Small intestine (tissue), 7 donors: ENCODE measurements at regions not wholly inside any gene's neighbourhood (a gene's known extent, or its start where the extent isn't known, plus 50 kb on each side); places are given as distances from the start of the nearest gene placed in this dataset.

Experiments used
- DNase-seq, 2 donors: peaks; one replicate each; pipeline versions ENCODE4 v3.0.0 to v3.0.0-alpha.2; 2013
- FAIRE-seq: peaks from 2 replicates; lab custom pipeline; 2012; peaks lifted over from hg19 to GRCh38; lab: Jason Lieb, UNC
- H3K27ac ChIP-seq, 3 donors: one replicate each; pipeline ENCODE4 v1.5.1; 2013; ENCODE audit warnings: low read length in 2 of 3, mild to moderate bottlenecking in 2 of 3, control low read depth in 1 of 3, inconsistent platforms in 1 of 3, low read depth in 1 of 3, moderate library complexity in 1 of 3
- H3K27me3 ChIP-seq, 3 donors: one replicate each; pipeline ENCODE4 v1.6.1; 2013; ENCODE audit warnings: low read length in 3 of 3, inconsistent platforms in 1 of 3; ENCODE audit not compliant: control insufficient read depth in 3 of 3, insufficient read depth in 3 of 3
- H3K36me3 ChIP-seq, 3 donors: one replicate each; pipeline ENCODE4 v1.6.1; 2013; ENCODE audit warnings: low read length in 3 of 3, inconsistent platforms in 1 of 3, low read depth in 1 of 3, mild to moderate bottlenecking in 1 of 3, moderate library complexity in 1 of 3; ENCODE audit not compliant: control insufficient read depth in 3 of 3, insufficient read depth in 2 of 3
- H3K4me1 ChIP-seq, 3 donors: one replicate each; pipeline ENCODE4 v1.6.1; 2013; ENCODE audit warnings: low read length in 2 of 3, inconsistent platforms in 1 of 3, low read depth in 1 of 3, mild to moderate bottlenecking in 1 of 3, moderate library complexity in 1 of 3; ENCODE audit not compliant: control insufficient read depth in 3 of 3, insufficient read depth in 2 of 3
- H3K4me3 ChIP-seq, 3 donors: one replicate each; pipeline ENCODE4 v1.5.1; 2013; ENCODE audit warnings: low read length in 3 of 3, control low read depth in 1 of 3, inconsistent platforms in 1 of 3, low read depth in 1 of 3, mild to moderate bottlenecking in 1 of 3, moderate library complexity in 1 of 3
- H3K9me3 ChIP-seq, 2 donors: one replicate each; pipeline ENCODE4 v1.6.1; 2013; ENCODE audit warnings: low read depth in 1 of 2, low read length in 1 of 2; ENCODE audit not compliant: control insufficient read depth in 2 of 2, insufficient read depth in 1 of 2
- WGBS, 3 donors: extraction: QIAGEN DNeasy Blood & Tissue Kit; methylation state at CpG; one replicate each; pipeline ENCODE4 v1.1.7; 2013; 5-methylcytosine and 5-hydroxymethylcytosine counted together
- donor health status: healthy with polysubstance abuse.
- donor health status: control.
- donor health status: control.
- donor health status: Bipolar disorder and iron deficiency.
- donor health status: healthy.

GRCh38 chr10:128527711-128528110, 401.5 kb upstream of the MKI67 start:
- H3K36me3 ChIP-seq: no peaks in the 10 kb centered on the region
- H3K27ac ChIP-seq: no peak overlapping the region
- no peaks in the 10 kb centered on the region for H3K9me3 ChIP-seq
- H3K27me3 ChIP-seq: no peaks in the 10 kb centered on the region
- FAIRE-seq (no peak), DNase-seq (no peak)
- no peaks in the 10 kb centered on the region for H3K4me1 ChIP-seq
- 48 to 62% (median 51%) methylated on average over 8 of the region's 8 CpGs for WGBS, 3 donors
- no peak overlapping the region for H3K4me3 ChIP-seq

DNA sequence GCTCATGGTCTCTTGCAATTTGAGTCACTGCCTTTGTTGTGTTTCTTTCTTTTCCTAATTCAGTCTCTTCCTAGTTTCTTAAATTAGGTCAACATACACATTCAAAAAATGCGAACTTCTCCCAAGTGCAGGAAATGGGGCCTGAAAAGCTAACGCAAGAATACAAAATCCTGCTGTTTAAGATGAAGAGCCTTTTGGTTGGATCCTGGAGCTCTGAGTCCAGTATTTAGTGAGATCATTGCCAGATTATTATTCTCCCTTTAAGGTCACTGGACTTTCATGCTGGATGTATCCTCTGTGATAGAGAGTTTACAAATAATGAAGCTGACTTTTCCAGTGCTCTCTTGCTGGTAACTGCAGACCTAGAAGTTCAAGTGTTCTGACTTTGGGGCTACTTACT, 401.9 kb upstream of the MKI67 start:
- DNase-seq (no peak), FAIRE-seq (no peak)
- Histone ChIP-seq H3K4me1 (no peaks in the 10 kb centered on the region), H3K27me3 (no peaks in the 10 kb centered on the region), H3K36me3 (no peaks in the 10 kb centered on the region), H3K9me3 (no peaks in the 10 kb centered on the region), H3K4me3 (no peak overlapping the region), H3K27ac (no peak overlapping the region)
- 71 to 84% (median 81%) methylated on average over 2 of the region's 2 CpGs for WGBS, 3 donors

DNA sequence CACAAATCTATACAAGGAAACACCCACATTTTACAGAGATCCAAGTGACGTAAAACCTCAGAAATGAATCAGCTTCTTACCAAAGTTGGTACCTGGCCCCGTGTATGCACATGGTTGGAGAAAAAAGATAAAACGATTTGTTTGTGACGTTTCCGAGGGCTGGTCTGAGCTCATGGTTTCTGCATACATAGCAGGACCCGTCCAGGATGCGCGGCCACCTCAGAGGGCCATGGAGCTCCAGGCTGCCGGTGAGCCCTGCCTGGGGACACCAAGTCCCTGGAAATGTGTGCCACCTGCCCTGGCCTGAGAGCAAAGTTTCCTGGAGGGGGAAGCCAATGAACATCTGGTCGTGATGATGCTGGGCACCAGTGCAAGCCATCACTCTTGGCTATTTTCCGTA, 402.6 kb upstream of the MKI67 start:
- DNase-seq: no peak
- Histone ChIP-seq H3K4me1 (no peaks in the 10 kb centered on the region), H3K4me3 (no peak overlapping the region), H3K9me3 (no peaks in the 10 kb centered on the region), H3K27ac (no peak overlapping the region), H3K36me3 (no peaks in the 10 kb centered on the region), H3K27me3 (no peaks in the 10 kb centered on the region)
- no peak for FAIRE-seq
- 61 to 80% (median 65%) methylated on average over 11 of the region's 11 CpGs for WGBS, 3 donors

GRCh38 chr10:128529225-128529624, 403.0 kb upstream of the MKI67 start:
- no peaks in the 10 kb centered on the region for H3K27me3 ChIP-seq
- H3K36me3 ChIP-seq: no peaks in the 10 kb centered on the region
- WGBS, 3 donors: 71 to 76% (median 72%) methylated on average over 6 of the region's 6 CpGs
- H3K9me3 ChIP-seq: no peaks in the 10 kb centered on the region
- no peak for FAIRE-seq
- no peak overlapping the region for H3K27ac ChIP-seq
- H3K4me1 ChIP-seq: no peaks in the 10 kb centered on the region
- no peak overlapping the region for H3K4me3 ChIP-seq
- DNase-seq: no peak

DNA sequence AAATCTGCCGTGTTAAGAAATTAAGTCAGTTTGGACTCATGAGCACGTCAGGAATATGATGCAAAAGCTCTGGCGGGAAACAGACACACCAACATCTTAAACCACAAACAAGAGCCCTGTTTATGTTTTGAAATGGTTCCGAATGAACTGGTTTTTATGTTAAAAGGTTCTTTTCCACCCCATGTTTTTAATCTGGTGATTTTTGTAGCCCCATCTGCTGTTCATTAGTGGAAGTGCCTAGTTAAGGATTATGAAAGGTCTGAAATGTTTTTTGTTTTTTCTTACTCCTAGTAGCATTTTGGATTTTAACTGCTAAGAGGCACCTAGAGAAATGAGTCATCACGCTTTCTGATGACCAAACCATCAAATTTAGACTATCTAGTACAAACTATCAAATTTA, 404.1 kb upstream of the MKI67 start:
- no peaks in the 10 kb centered on the region for H3K9me3 ChIP-seq
- no peak overlapping the region for H3K4me3 ChIP-seq
- no peak overlapping the region for H3K27ac ChIP-seq
- no peaks in the 10 kb centered on the region for H3K4me1 ChIP-seq
- no peaks in the 10 kb centered on the region for H3K36me3 ChIP-seq
- peaks cover 0 to 7% (median 7%) of the 10 kb centered on the region in 3 donors for H3K27me3 ChIP-seq
- FAIRE-seq (no peak), DNase-seq (peak in 1 of 2 donors; percentile 23)
- WGBS, 3 donors: 47 to 49% (median 49%) methylated on average over 5 of the region's 5 CpGs

GRCh38 chr10:128530946-128531345, 404.7 kb upstream of the MKI67 start:
- 18 to 50% (median 23%) methylated on average over 2 of the region's 2 CpGs for WGBS, 3 donors
- Histone ChIP-seq H3K4me3 (no peak overlapping the region), H3K27ac (no peak overlapping the region), H3K36me3 (no peaks in the 10 kb centered on the region), H3K27me3 (peaks cover 0 to 8% (median 7%) of the 10 kb centered on the region in 3 donors), H3K4me1 (no peaks in the 10 kb centered on the region), H3K9me3 (no peaks in the 10 kb centered on the region)
- no peak for FAIRE-seq
- DNase-seq: no peak

- H3K27me3 ChIP-seq: peaks cover 0 to 15% (median 13%) of the 10 kb centered on the region in 3 donors
Observed at GRCh38 chr10:128534686-128535085, 408.5 kb upstream of the MKI67 start.

DNA sequence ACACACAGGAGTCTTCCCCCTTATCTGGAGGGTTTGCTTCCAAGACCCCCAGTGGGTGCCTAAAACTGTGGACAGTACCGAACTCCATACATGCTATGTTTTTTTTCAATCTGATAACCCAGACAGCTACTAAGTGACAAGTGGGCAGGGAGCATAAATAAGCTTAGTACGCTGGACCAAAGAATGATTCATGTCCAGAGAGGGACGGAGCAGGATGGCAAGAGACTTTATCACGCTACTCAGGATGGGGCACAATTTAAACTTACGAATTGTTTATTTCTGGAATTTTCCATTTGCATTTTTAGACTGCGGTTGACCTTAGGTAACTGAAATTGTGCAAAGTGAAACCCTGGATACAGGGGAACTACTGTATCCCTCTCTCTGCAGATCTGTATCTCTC, 410.0 kb upstream of the MKI67 start:
- no peak for FAIRE-seq
- 64 to 69% (median 68%) methylated on average over 6 of the region's 6 CpGs for whole genome bisulfite sequencing, 3 donors

More at GRCh38 chr10:128534686-128535085, 408.5 kb upstream of the MKI67 start:
- FAIRE-seq: no peak
- DNase-seq: no peak
- Histone ChIP-seq H3K4me1 (no peaks in the 10 kb centered on the region), H3K27ac (no peak overlapping the region), H3K9me3 (no peaks in the 10 kb centered on the region), H3K36me3 (no peaks in the 10 kb centered on the region), H3K4me3 (no peak overlapping the region)
- WGBS, 3 donors: 71 to 74% (median 72%) methylated on average over 5 of the region's 5 CpGs

DNA sequence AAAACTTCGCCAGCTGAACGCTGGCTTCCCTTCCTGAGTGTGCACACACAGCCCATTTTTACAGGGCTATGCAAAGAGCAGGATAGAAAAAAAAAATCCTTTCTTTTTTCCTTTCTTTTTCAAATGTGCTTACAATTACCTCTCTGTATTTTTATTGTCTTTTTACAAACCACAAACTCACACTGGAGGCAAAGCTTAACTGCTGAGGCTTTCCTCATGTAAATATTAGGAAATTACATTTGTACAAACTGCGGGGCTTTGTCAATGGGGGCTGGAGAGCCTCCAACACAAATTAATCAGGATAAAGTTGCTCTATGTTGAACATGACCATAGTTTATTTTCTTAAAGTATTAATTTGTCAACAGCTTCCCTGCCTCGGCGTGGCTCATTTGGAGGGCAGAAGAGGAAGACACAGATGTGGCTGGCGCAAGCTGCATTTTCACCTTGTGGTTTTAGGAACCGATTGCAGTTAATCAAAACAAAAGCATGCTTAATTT, 411.7 kb upstream of the MKI67 start:
- no peaks in the 10 kb centered on the region for H3K9me3 ChIP-seq
- WGBS, 3 donors: 21 to 33% (median 26%) methylated on average over 7 of the region's 7 CpGs
- DNase-seq (no peak), FAIRE-seq (no peak)
- no peak overlapping the region for H3K27ac ChIP-seq
- H3K36me3 ChIP-seq: no peaks in the 10 kb centered on the region
- no peak overlapping the region for H3K4me3 ChIP-seq
- H3K4me1 ChIP-seq: no peaks in the 10 kb centered on the region
- H3K27me3 ChIP-seq: peaks cover 5 to 36% (median 23%) of the 10 kb centered on the region in 3 donors

More for the DNA sequence above, 410.0 kb upstream of the MKI67 start:
- no peak for DNase-seq
- Histone ChIP-seq H3K4me1 (no peaks in the 10 kb centered on the region), H3K4me3 (no peak overlapping the region), H3K36me3 (no peaks in the 10 kb centered on the region), H3K9me3 (no peaks in the 10 kb centered on the region), H3K27me3 (peaks cover 5 to 30% (median 21%) of the 10 kb centered on the region in 3 donors), H3K27ac (no peak overlapping the region)
